Body of pancreas (tissue), 4 donors: ENCODE measurements at regions not wholly inside any gene's neighbourhood (a gene's known extent, or its start where the extent isn't known, plus 50 kb on each side); places are given as distances from the start of the nearest gene placed in this dataset.

ENCODE experiments used
- CTCF ChIP-seq, 7 experiments: fragments of 450-650 bp in 4 of 7; fragments of 200-600 bp in 3 of 7; sonication (generic) in 3 of 7; IDR thresholded peaks; one replicate each; pipeline ENCODE4 v1.5.1; 2016 to 2019; ENCODE audit warnings: antibody characterized with exemption in 7 of 7
- POLR2A ChIP-seq, 3 donors: fragments of 450-650 bp; IDR thresholded peaks; one replicate each; pipeline ENCODE4 v1.6.1; 2016; ENCODE audit warnings: antibody characterized with exemption in 3 of 3, mild to moderate bottlenecking in 2 of 3

- no peak for TF ChIP-seq POLR2A (IDR thresholded peaks at IDR 0.05)
- TF ChIP-seq CTCF (IDR thresholded peaks at IDR 0.05) = no peak
Observed at GRCh38 chr1:90773812-90774211, 56.7 kb upstream of the BARHL2 start.
